A673 (cell line): ENCODE measurements at regions not wholly inside any gene's neighbourhood (a gene's known extent, or its start where the extent isn't known, plus 50 kb on each side); places are given as distances from the start of the nearest gene placed in this dataset.

Experiments used
- BruUV-seq: library from RNA; stranded (reverse); fragments of 400-500 nt; replicated peaks from 2 replicates; lab custom pipeline; 2021; lab: Mats Ljungman, UMichigan
- CTCF ChIA-PET: fragments of 300-600 bp; sonication (Branson Sonifier 250); formaldehyde crosslinking; loops from one replicate; lab custom pipeline; 2022; ENCODE audit warnings: antibody characterized with exemption; lab: Charles Lee
- POLR2A ChIA-PET: fragments of 300-600 bp; sonication (Branson Sonifier 250); formaldehyde crosslinking; loops from one replicate; lab custom pipeline; 2022; ENCODE audit warnings: antibody characterized with exemption; ENCODE audit not compliant: low non-redundant PET; lab: Charles Lee
- DNase-seq: peaks from one replicate; pipeline ENCODE4 v3.0.0-alpha.2; 2015; ENCODE audit warnings: low spot score
- H3K27ac ChIP-seq: fragments of 200-600 bp; sonication (generic); 2 replicates; pipeline ENCODE4 v1.5.1; 2016; ENCODE audit warnings: mixed run types, low read depth, mild to moderate bottlenecking, mixed read lengths, antibody characterized with exemption, low read length; ENCODE audit not compliant: poor library complexity, severe bottlenecking
- H3K27me3 ChIP-seq: fragments of 200-600 bp; sonication (generic); replicated peaks from 2 replicates; pipeline ENCODE4 v1.6.1; 2017; ENCODE audit warnings: mixed run types, low read depth, mild to moderate bottlenecking, mixed read lengths, antibody characterized with exemption, low read length; ENCODE audit not compliant: insufficient read depth, poor library complexity
- H3K36me3 ChIP-seq: fragments of 200-600 bp; sonication (generic); 2 replicates; pipeline ENCODE4 v1.6.1; 2016; ENCODE audit warnings: mixed run types, mild to moderate bottlenecking, mixed read lengths, antibody characterized with exemption, low read length; ENCODE audit not compliant: insufficient read depth, poor library complexity, severe bottlenecking
- H3K4me1 ChIP-seq: fragments of 200-600 bp; sonication (generic); 2 replicates; pipeline ENCODE4 v1.6.1; 2017; ENCODE audit warnings: mixed run types, mild to moderate bottlenecking, mixed read lengths, antibody characterized with exemption, low read length; ENCODE audit not compliant: insufficient read depth, poor library complexity, severe bottlenecking
- H3K4me3 ChIP-seq: fragments of 200-600 bp; sonication (generic); 2 replicates; pipeline ENCODE4 v1.5.1; 2016; ENCODE audit warnings: low read depth, mixed run types, mild to moderate bottlenecking, mixed read lengths, low read length; ENCODE audit not compliant: poor library complexity, severe bottlenecking
- H3K9me3 ChIP-seq: fragments of 200-600 bp; sonication (generic); 2 replicates; pipeline ENCODE4 v1.6.1; 2016; ENCODE audit warnings: mixed run types, low read depth, mild to moderate bottlenecking, mixed read lengths, antibody characterized with exemption, low read length; ENCODE audit not compliant: poor library complexity, severe bottlenecking
- CTCF ChIP-seq: fragments of 300-800, 200-600 bp; sonication (generic); conservative IDR thresholded peaks from 2 replicates; pipeline ENCODE4 v1.5.1; 2017; ENCODE audit warnings: low read depth, mild to moderate bottlenecking, antibody characterized with exemption, low read length, moderate library complexity, mixed read lengths
- EZH2 ChIP-seq: fragments of 200-600 bp; sonication (generic); IDR thresholded peaks from 2 replicates; pipeline ENCODE4 v1.6.1; 2017; ENCODE audit warnings: borderline replicate concordance, low read depth, mild to moderate bottlenecking, mixed read lengths, antibody characterized with exemption, low read length; ENCODE audit not compliant: poor library complexity, severe bottlenecking
- intact Hi-C: fragments of 100-400 bp; cut with micrococcal nuclease; formaldehyde crosslinking; loops from one replicate; pipeline ENCODE4 v1.10.0; 2022; ENCODE audit not compliant: unreplicated experiment

GRCh38 chr1:193555662-193556441 lies 369.4 kb upstream of the B3GALT2 start:
- no peak for TF ChIP-seq EZH2
- no peak for TF ChIP-seq CTCF
- ChIA-PET CTCF (no interaction called here), POLR2A (no interaction called here)
- no peak overlapping the region for H3K4me3 ChIP-seq
- no TSS peak for BruUV-seq
- H3K9me3 ChIP-seq, result no peaks in the 10 kb centered on the region
- DNase-seq, result no peak
- H3K36me3 ChIP-seq, result no peaks in the 10 kb centered on the region
- intact Hi-C loops, result no loop called here
- H3K4me1 ChIP-seq, result no peaks in the 10 kb centered on the region
- no peaks in the 10 kb centered on the region for H3K27me3 ChIP-seq
- no peak overlapping the region for H3K27ac ChIP-seq

- no peak for TF ChIP-seq CTCF
- TF ChIP-seq EZH2, result no peak
- Histone ChIP-seq H3K27me3 (no peaks in the 10 kb centered on the region), H3K9me3 (no peaks in the 10 kb centered on the region), H3K4me1 (no peaks in the 10 kb centered on the region), H3K27ac (no peak overlapping the region), H3K36me3 (no peaks in the 10 kb centered on the region), H3K4me3 (no peak overlapping the region)
- intact Hi-C loops, result no loop called here
- DNase-seq, result no peak
- POLR2A ChIA-PET, result no interaction called here
- BruUV-seq, result no TSS peak
- CTCF ChIA-PET, result no interaction called here
Observed at GRCh38 chr1:193553564-193553963, 367.2 kb upstream of the B3GALT2 start.

GRCh38 chr1:193552274-193552673 lies 365.9 kb upstream of the B3GALT2 start:
- H3K27ac ChIP-seq, result no peak overlapping the region
- no TSS peak for BruUV-seq
- POLR2A ChIA-PET, result no interaction called here
- H3K27me3 ChIP-seq, result no peaks in the 10 kb centered on the region
- no peaks in the 10 kb centered on the region for H3K9me3 ChIP-seq
- intact Hi-C loops, result no loop called here
- TF ChIP-seq CTCF (no peak), EZH2 (no peak)
- no peaks in the 10 kb centered on the region for H3K4me1 ChIP-seq
- DNase-seq, result no peak
- H3K36me3 ChIP-seq, result no peaks in the 10 kb centered on the region
- CTCF ChIA-PET, result no interaction called here
- H3K4me3 ChIP-seq, result no peak overlapping the region
